Aorta (tissue), 5 donors: ENCODE measurements at regions not wholly inside any gene's neighbourhood (a gene's known extent, or its start where the extent isn't known, plus 50 kb on each side); places are given as distances from the start of the nearest gene placed in this dataset.
"Not testable (repeated sequence)": the region's sequence is repeated elsewhere in the genome, so short reads cannot be mapped to it uniquely, and the experiment has no call there.

Experiments
- ATAC-seq: fragments of 200-7000 bp; cut with Tn5 transposase; one replicate; pipeline ENCODE4 v1.9.1; 2022; ENCODE audit warnings: moderate library complexity; ENCODE audit not compliant: low FRiP score
- DNase-seq, 2 donors: peaks; one replicate each; pipeline ENCODE4 v3.0.0-alpha.2; 2020
- H3K27ac ChIP-seq, 2 donors: one replicate each; pipeline ENCODE4 v1.5.1; 2013; ENCODE audit warnings: low read length in 2 of 2, mild to moderate bottlenecking in 2 of 2, moderate library complexity in 2 of 2, control low read depth in 1 of 2, inconsistent platforms in 1 of 2, low read depth in 1 of 2
- H3K27me3 ChIP-seq, 2 donors: one replicate each; pipeline ENCODE4 v1.6.1; 2013; ENCODE audit warnings: control low read depth in 1 of 2, low read length in 1 of 2, mild to moderate bottlenecking in 1 of 2, moderate library complexity in 1 of 2; ENCODE audit not compliant: insufficient read depth in 2 of 2, control insufficient read depth in 1 of 2
- H3K36me3 ChIP-seq, 2 donors: one replicate each; pipeline ENCODE4 v1.6.1; 2013; ENCODE audit warnings: control low read depth in 1 of 2, low read length in 1 of 2, mild to moderate bottlenecking in 1 of 2; ENCODE audit not compliant: insufficient read depth in 2 of 2, control insufficient read depth in 1 of 2
- H3K4me1 ChIP-seq, 2 donors: one replicate each; pipeline ENCODE4 v1.6.1; 2013; ENCODE audit warnings: low read length in 2 of 2, control low read depth in 1 of 2, mild to moderate bottlenecking in 1 of 2, moderate library complexity in 1 of 2; ENCODE audit not compliant: insufficient read depth in 2 of 2, control insufficient read depth in 1 of 2
- H3K4me3 ChIP-seq, 2 donors: one replicate each; pipeline ENCODE4 v1.5.1; 2013; ENCODE audit warnings: low read length in 2 of 2, control low read depth in 1 of 2, mild to moderate bottlenecking in 1 of 2
- H3K9me3 ChIP-seq: one replicate; pipeline ENCODE4 v1.6.1; 2013; ENCODE audit warnings: mild to moderate bottlenecking, low read length; ENCODE audit not compliant: control insufficient read depth
- WGBS, 2 donors: extraction: QIAGEN DNeasy Blood & Tissue Kit; methylation state at CpG; one replicate each; pipeline ENCODE4 v1.1.7; 2013; 5-methylcytosine and 5-hydroxymethylcytosine counted together
- intact Hi-C, 2 donors: fragments of 100-400 bp; cut with DNase I; formaldehyde crosslinking; loops; one replicate each; pipeline versions ENCODE4 v1.14.2 to v1.15.0; 2022
- donor health status: healthy with polysubstance abuse.
- donor health status: Bipolar disorder and iron deficiency.
- donor health status: DM: no; HTN: no; CAD: no.
- donor health status: DM: no; HTN: no; CAD: no.
- donor health status: DM: yes; HTN: yes; CAD: no.

DNA sequence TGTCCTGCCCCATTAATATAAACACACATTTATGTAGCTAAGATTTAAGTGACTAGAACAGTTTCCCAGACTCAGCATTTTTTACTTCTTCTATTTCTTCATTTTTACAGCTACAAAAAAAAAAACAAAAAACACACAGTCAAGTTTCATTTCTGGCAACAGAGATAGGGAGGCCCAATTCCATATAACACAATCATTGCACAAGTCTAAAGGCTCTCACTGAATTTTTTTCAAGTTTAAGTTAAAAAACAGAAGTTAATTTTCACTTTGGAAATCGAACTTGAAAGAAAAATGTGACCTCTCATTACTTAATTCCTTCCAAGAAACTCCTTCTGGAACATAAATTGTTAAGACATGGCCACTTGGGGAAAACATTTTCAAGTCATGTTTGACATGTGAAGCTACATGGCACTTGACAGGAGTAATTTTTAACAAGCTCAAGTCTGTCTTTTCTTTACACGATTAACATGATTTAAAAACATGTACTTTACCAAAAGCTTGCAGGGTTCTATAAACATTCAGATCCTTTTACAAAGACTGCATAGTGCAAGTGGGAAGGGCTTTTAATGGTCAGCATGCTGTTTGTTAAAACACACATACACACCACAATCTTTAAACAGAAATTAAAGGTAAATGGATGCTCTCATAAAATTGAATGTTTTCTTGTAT lies 100.1 kb upstream of the CCDC28A start:
- H3K27me3 ChIP-seq, result no peaks in the 10 kb centered on the region
- intact Hi-C loops, result no loop called here
- no peaks in the 10 kb centered on the region for H3K4me1 ChIP-seq
- H3K27ac ChIP-seq, result no peak overlapping the region
- DNase-seq, result no peak
- no peaks in the 10 kb centered on the region for H3K36me3 ChIP-seq
- 7 to 13% methylated on average over 2 of the region's 2 CpGs for WGBS, 2 donors
- H3K4me3 ChIP-seq, result no peak overlapping the region
- no peaks in the 10 kb centered on the region for H3K9me3 ChIP-seq
- no peak for ATAC-seq

DNA sequence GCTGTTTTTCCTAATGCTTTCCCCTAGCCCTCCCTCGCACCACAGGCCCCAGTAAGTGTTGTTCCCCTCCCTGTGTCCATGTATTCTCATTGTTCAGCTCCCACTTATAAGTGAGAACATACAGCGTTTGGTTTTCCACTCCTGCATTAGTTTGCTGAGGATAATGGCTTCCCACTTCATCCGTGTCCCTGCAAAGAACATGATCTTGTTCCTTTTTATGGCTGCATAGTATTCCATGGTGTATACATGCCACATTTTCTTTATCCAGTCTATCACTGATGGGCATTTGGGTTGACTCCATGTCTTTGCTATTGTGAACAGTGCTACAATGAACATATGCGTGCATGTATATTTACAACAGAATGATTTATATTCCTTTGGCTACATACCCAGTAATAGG lies 99.1 kb upstream of the CCDC28A start:
- H3K36me3 ChIP-seq, DNase-seq, H3K27me3 ChIP-seq, H3K4me3 ChIP-seq, H3K4me1 ChIP-seq, H3K27ac ChIP-seq, ATAC-seq, intact Hi-C loops, H3K9me3 ChIP-seq: not testable (repeated sequence)
- WGBS, 2 donors, result 98% methylated on average over 4 of the region's 4 CpGs

DNA sequence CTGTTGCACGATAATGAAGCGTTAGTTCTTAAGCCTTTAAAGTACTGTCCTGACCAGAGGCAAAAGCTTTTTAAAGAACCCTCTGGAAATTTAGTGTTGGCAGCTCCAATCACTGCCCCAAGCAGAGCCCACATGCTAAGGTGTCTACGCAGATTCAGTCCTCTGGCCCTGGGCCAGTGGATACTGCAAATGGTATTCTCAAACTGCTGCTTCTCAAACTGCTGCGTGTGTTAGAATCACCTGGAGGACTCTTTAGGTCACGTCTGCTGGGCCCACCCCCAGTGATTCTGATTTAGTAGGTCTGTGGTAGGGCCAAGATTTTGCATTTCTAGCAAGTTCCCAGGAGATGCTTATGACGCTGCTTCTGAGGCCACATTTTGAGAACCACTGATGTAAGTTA lies 96.0 kb upstream of the CCDC28A start:
- H3K9me3 ChIP-seq, result no peaks in the 10 kb centered on the region
- intact Hi-C loops, result no loop called here
- no peak for ATAC-seq
- H3K4me1 ChIP-seq, result peaks cover 0 to 2% of the 10 kb centered on the region in 2 donors
- no peaks in the 10 kb centered on the region for H3K27me3 ChIP-seq
- H3K27ac ChIP-seq, result no peak overlapping the region
- H3K36me3 ChIP-seq, result no peaks in the 10 kb centered on the region
- H3K4me3 ChIP-seq, result no peak overlapping the region
- DNase-seq, result no peak
- WGBS, 2 donors, result 90 to 91% methylated on average over 6 of the region's 6 CpGs

DNA sequence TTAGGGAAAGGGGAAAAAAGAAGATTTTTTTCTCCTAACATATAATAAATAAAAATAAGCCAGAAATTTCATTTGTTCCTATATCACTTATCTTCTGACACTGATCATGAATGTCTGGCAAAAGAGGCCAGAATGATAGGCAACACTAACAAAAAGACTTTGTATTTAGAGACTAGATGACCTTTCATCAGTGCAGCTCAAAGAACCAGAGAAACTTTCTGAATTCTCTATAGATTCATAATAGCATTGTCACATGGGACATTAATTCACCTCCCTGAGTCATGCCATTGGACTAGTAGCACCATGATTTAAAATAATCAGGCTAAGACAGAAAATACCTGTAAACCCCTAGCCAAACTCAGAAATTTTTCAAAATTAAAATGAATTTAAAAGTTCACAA lies 95.4 kb upstream of the CCDC28A start:
- intact Hi-C loops, result no loop called here
- Histone ChIP-seq H3K9me3 (no peaks in the 10 kb centered on the region), H3K27me3 (no peaks in the 10 kb centered on the region), H3K4me3 (no peak overlapping the region), H3K36me3 (no peaks in the 10 kb centered on the region), H3K4me1 (peaks cover 0 to 2% of the 10 kb centered on the region in 2 donors), H3K27ac (no peak overlapping the region)
- ATAC-seq, result no peak
- DNase-seq, result no peak

- Histone ChIP-seq H3K27ac (no peak overlapping the region), H3K4me3 (no peak overlapping the region), H3K36me3 (no peaks in the 10 kb centered on the region), H3K27me3 (no peaks in the 10 kb centered on the region), H3K9me3 (no peaks in the 10 kb centered on the region), H3K4me1 (peaks cover 0 to 2% of the 10 kb centered on the region in 2 donors)
- DNase-seq (no peak), ATAC-seq (no peak)
- intact Hi-C loops, result no loop called here
- WGBS, 2 donors, result 93% methylated on average over 4 of the region's 4 CpGs
Observed at GRCh38 chr6:138680085-138680484, 93.5 kb upstream of the CCDC28A start.

GRCh38 chr6:138681627-138682026 lies 91.9 kb upstream of the CCDC28A start:
- DNase-seq, result no peak
- intact Hi-C loops, result no loop called here
- ATAC-seq, result no peak
- Histone ChIP-seq H3K4me3 (no peak overlapping the region), H3K36me3 (no peaks in the 10 kb centered on the region), H3K4me1 (peaks cover 0 to 2% of the 10 kb centered on the region in 2 donors), H3K9me3 (no peaks in the 10 kb centered on the region), H3K27ac (no peak overlapping the region), H3K27me3 (no peaks in the 10 kb centered on the region)
- WGBS, 2 donors, result 92 to 93% methylated on average over 4 of the region's 4 CpGs

GRCh38 chr6:138682704-138683527 lies 90.7 kb upstream of the CCDC28A start:
- H3K27ac ChIP-seq, result no peak overlapping the region
- DNase-seq, result no peak
- intact Hi-C loops, result no loop called here
- H3K36me3 ChIP-seq, result no peaks in the 10 kb centered on the region
- H3K4me1 ChIP-seq, result peaks cover 0 to 2% of the 10 kb centered on the region in 2 donors
- ATAC-seq, result no peak
- H3K9me3 ChIP-seq, result no peaks in the 10 kb centered on the region
- WGBS, 2 donors, result 35 to 58% methylated on average over 26 of the region's 26 CpGs
- no peaks in the 10 kb centered on the region for H3K27me3 ChIP-seq
- no peak overlapping the region for H3K4me3 ChIP-seq

- WGBS, 2 donors, result 94 to 100% methylated on average over 2 of the region's 2 CpGs
- H3K27me3 ChIP-seq, result no peaks in the 10 kb centered on the region
Observed at GRCh38 chr6:138685257-138685656, 88.3 kb upstream of the CCDC28A start.

DNA sequence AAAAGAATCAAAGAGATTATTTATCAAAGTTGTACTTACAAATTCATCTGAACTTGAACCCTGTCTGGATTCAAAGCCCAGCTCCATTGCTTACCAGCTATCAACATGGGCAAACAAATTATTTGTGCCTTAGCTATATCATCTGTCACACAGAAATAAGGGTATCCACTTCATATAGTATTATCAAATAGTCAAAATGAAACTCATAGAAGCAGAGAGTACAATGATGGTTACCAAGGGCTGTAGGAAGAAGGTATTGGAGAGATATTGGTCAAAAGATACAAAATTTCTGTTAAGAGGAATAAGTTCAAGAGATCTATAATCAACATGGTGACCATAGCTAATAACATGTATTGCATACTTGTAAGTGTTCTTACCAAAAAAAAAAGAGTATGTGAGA lies 87.8 kb upstream of the CCDC28A start:
- Histone ChIP-seq H3K27ac (no peak overlapping the region), H3K4me3 (no peak overlapping the region), H3K9me3 (no peaks in the 10 kb centered on the region), H3K27me3 (no peaks in the 10 kb centered on the region), H3K4me1 (no peaks in the 10 kb centered on the region), H3K36me3 (no peaks in the 10 kb centered on the region)
- DNase-seq (no peak), ATAC-seq (no peak)
- intact Hi-C loops, result no loop called here

More at GRCh38 chr6:138685257-138685656, 88.3 kb upstream of the CCDC28A start:
- Histone ChIP-seq H3K4me3 (no peak overlapping the region), H3K27ac (no peak overlapping the region), H3K36me3 (no peaks in the 10 kb centered on the region), H3K4me1 (no peaks in the 10 kb centered on the region), H3K9me3 (no peaks in the 10 kb centered on the region)
- DNase-seq (no peak), ATAC-seq (no peak)
- intact Hi-C loops, result no loop called here
